ENCODE measurements at regions not wholly inside any gene's neighbourhood (a gene's known extent, or its start where the extent isn't known, plus 50 kb on each side); places are given as distances from the start of the nearest gene placed in this dataset.

DNA sequence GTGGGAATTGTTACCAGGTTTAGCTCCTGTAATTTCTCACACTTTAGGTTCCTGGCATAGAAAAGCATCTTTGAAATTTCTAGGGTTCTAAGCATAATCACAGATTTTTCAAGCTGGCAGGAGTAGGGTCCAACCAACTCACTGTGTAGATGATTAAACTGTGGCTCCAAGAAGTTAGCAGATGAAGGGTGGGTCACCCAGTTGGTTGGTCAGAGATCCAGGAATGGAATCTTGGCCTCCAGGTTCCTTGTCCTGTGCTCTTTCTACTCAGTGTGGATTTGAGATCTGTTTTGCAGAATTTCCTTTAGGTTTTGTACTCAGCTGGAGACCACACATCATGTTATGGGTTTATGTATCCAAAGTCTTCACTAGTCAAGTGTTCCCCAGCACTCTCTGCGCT lies 90.3 kb upstream of the MAML3 start:
- Histone ChIP-seq H3K27me3 (no peaks in the 10 kb centered on the region), H3K9me3 (no peaks in the 10 kb centered on the region), H3K4me3 (no peak overlapping the region), H3K4me1 (peaks cover 4 to 35% (median 9%) of the 10 kb centered on the region in 3 donors), H3K36me3 (no peaks in the 10 kb centered on the region), H3K27ac (no peak overlapping the region)
- no peak for TF ChIP-seq POLR2AphosphoS5 (IDR thresholded peaks at IDR 0.05)
- TF ChIP-seq, protein P1, sequence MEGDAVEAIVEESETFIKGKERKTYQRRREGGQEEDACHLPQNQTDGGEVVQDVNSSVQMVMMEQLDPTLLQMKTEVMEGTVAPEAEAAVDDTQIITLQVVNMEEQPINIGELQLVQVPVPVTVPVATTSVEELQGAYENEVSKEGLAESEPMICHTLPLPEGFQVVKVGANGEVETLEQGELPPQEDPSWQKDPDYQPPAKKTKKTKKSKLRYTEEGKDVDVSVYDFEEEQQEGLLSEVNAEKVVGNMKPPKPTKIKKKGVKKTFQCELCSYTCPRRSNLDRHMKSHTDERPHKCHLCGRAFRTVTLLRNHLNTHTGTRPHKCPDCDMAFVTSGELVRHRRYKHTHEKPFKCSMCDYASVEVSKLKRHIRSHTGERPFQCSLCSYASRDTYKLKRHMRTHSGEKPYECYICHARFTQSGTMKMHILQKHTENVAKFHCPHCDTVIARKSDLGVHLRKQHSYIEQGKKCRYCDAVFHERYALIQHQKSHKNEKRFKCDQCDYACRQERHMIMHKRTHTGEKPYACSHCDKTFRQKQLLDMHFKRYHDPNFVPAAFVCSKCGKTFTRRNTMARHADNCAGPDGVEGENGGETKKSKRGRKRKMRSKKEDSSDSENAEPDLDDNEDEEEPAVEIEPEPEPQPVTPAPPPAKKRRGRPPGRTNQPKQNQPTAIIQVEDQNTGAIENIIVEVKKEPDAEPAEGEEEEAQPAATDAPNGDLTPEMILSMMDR (IDR thresholded peaks at IDR 0.05) = no peak
- no peak for TF ChIP-seq EP300 (IDR thresholded peaks at IDR 0.05)
- ATAC-seq = no peak
- WGBS, 2 donors (ENCODE audit: low coverage in 1 of 2) = 100% methylated on average over 1 of the region's 1 CpG; no CpG with 5 or more reads in 1 of the 2 donors

DNA sequence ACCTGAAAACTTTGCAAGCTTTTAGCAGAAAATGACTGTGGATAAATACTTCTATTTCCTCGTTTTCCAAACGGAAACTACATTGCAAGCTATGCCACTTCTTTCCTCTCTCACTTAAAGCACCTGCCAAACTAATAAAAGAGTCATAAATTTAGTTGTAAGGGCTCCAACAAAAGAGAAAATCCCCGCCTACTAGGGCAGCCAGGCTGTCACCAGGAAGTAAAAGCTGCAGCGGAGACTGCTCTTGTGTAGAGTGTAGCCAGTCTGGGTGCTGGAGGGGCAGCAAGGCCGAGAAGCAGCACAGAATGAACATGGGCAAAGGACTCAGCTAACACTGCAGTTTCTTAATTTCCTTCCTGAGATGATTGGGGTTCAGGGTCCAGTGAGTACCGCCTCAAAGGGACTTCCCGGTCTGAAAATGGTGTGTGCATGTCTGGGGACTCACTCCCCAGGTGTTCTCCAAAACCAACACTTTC lies 89.3 kb upstream of the MAML3 start:
- ATAC-seq = no peak
- Histone ChIP-seq H3K9me3 (no peaks in the 10 kb centered on the region), H3K36me3 (no peaks in the 10 kb centered on the region), H3K27me3 (no peaks in the 10 kb centered on the region), H3K27ac (peak overlapping the region in 3 of 4 donors; percentile 47 to 53 (median 51)), H3K4me3 (no peak overlapping the region), H3K4me1 (peaks cover 4 to 35% (median 13%) of the 10 kb centered on the region in 3 donors)
- 22 to 39% methylated on average over 7 of the region's 7 CpGs for WGBS, 2 donors (ENCODE audit: low coverage in 1 of 2)
- no peak for TF ChIP-seq POLR2AphosphoS5 (IDR thresholded peaks at IDR 0.05)
- no peak for TF ChIP-seq POLR2A (IDR thresholded peaks at IDR 0.05)
- no peak for TF ChIP-seq EP300 (IDR thresholded peaks at IDR 0.05)
- TF ChIP-seq, protein P1 (IDR thresholded peaks at IDR 0.05) = no peak

DNA sequence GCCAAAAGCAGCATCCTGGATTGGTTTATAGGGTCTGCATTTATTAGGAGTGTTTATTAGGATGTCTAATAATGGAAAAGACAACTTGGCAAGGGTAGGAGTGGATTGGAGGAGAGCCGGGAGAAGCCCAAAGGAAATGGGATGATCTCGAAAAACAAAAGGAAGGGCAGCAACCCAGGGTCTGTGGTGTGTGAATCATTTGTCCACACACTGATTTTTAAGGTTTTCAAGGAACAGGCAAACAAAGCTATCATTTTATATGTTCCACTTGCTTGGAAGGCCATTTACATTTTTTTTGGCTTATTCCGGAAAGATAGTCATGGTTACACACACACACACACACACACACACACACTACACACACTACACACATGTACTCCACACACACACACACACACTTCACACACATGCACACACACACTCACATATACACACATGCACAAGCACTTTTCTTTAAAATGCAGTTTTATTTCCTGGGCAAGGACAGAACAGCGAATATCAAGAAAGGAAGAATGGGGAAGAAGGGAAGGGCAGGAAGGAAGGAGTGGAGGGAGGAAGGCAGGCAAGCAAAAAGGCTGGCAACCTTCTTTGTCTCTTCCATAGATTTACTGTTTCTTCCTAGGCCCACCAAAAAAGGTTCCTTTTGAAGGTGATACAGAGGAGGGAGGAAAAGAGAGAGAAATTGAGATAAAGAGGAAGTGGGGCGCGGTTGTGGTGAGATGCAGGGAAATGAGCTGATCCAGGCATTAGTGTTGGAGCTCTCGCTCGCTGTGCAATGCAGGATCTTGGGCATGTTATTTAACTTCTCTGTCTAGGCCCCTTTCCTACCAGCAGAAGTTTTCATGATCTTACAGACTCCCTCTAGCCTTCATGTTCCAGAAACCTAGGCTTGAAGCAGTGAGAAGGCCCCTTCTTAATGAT lies 88.6 kb upstream of the MAML3 start:
- Histone ChIP-seq H3K27me3 (no peaks in the 10 kb centered on the region), H3K4me1 (peaks cover 5 to 41% (median 20%) of the 10 kb centered on the region in 3 donors), H3K4me3 (no peak overlapping the region), H3K9me3 (no peaks in the 10 kb centered on the region), H3K36me3 (no peaks in the 10 kb centered on the region), H3K27ac (peak overlapping the region in 3 of 4 donors; percentile 47 to 53 (median 51))
- 68% methylated on average over 3 to 8 of the region's 8 CpGs for WGBS, 2 donors (ENCODE audit: low coverage in 1 of 2)
- TF ChIP-seq POLR2A (IDR thresholded peaks at IDR 0.05) (no peak), EP300 (IDR thresholded peaks at IDR 0.05) (no peak), POLR2AphosphoS5 (IDR thresholded peaks at IDR 0.05) (no peak)
- TF ChIP-seq, protein P1 (IDR thresholded peaks at IDR 0.05) = no peak
- no peak for ATAC-seq

DNA sequence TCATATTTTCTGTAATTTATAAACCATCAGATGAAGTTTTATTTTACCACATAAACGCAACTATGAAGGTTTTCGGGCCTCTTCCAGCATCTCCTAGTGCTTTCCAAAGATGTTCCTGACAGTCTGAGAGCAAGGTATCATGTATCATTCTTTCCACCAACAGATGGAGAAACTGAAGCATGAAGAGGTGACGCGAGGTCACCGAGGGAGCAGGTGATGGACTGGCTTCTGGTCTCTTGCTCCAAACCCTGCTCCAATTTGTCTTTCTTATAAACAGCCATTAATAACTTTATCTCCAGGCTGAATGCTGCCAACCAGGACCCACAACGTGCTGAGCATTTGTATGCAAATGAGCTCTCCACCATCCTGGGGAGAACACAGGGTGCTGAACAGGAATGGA lies 86.3 kb upstream of the MAML3 start:
- H3K4me1 ChIP-seq = peaks cover 13 to 56% (median 26%) of the 10 kb centered on the region in 3 donors
- no peak overlapping the region for H3K4me3 ChIP-seq
- no peak for ATAC-seq
- no peaks in the 10 kb centered on the region for H3K27me3 ChIP-seq
- 70 to 81% methylated on average over 6 of the region's 6 CpGs for whole genome bisulfite sequencing, 2 donors (ENCODE audit: low coverage in 1 of 2)
- H3K9me3 ChIP-seq = no peaks in the 10 kb centered on the region
- H3K27ac ChIP-seq = no peak overlapping the region
- TF ChIP-seq, protein P1 (IDR thresholded peaks at IDR 0.05) = no peak
- TF ChIP-seq POLR2AphosphoS5 (IDR thresholded peaks at IDR 0.05) (no peak), POLR2A (IDR thresholded peaks at IDR 0.05) (no peak), EP300 (IDR thresholded peaks at IDR 0.05) (no peak)
- no peaks in the 10 kb centered on the region for H3K36me3 ChIP-seq
